Heart left ventricle (tissue), 13 donors: ENCODE measurements at regions not wholly inside any gene's neighbourhood (a gene's known extent, or its start where the extent isn't known, plus 50 kb on each side); places are given as distances from the start of the nearest gene placed in this dataset.

ENCODE experiments used
- POLR2A ChIP-seq, 2 donors: fragments of 450-650 bp; IDR thresholded peaks; one replicate each; pipeline ENCODE4 v1.6.1; 2017; ENCODE audit warnings: antibody characterized with exemption in 2 of 2, mild to moderate bottlenecking in 2 of 2, moderate library complexity in 2 of 2
- TF ChIP-seq, protein P1 (sequence below), 12 donors: fragments of 200-600 bp; sonication (generic) in 4 of 12; IDR thresholded peaks; one replicate each; pipeline versions ENCODE4 v1.5.0 to v1.8.0; 2018 to 2022; ENCODE audit warnings: antibody characterized with exemption in 12 of 12, mild to moderate bottlenecking in 5 of 12
- donor health status: ischemic (EF 13 %, LVEDD 7.1; RV severe dilation, severe dysfunction).
- donor health status: DM: no; HTN: yes; CAD: no.
- donor health status: DM: no; HTN: no; CAD: no.
- donor health status: ischemic (EF 25% LVEDD 6.9; RV normal size, moderate dysfunction).
- donor health status: ischemic (EF 25% LVEDD 5.7; RV mildly dilated, moderate dysfunction).
- donor health status: ischemic (EF 35%, LVEDD 5.7; RV mildly dilated, moderate dysfunction).
- donor health status: nonischemic (EF 11% LVEDD 7.7; RV severe dilation, severe dysfunction).
- donor health status: DM: yes; HTN: yes; CAD: no.
- donor health status: PGD.
- donor health status: ischemic (EF 29% LVEDD 5.4; RV normal size, mild dysfunction).
- donor health status: nonischemic (EF 23%, LVEDD 6.1; RV moderate dilation, normal function).

- TF ChIP-seq, protein P1, sequence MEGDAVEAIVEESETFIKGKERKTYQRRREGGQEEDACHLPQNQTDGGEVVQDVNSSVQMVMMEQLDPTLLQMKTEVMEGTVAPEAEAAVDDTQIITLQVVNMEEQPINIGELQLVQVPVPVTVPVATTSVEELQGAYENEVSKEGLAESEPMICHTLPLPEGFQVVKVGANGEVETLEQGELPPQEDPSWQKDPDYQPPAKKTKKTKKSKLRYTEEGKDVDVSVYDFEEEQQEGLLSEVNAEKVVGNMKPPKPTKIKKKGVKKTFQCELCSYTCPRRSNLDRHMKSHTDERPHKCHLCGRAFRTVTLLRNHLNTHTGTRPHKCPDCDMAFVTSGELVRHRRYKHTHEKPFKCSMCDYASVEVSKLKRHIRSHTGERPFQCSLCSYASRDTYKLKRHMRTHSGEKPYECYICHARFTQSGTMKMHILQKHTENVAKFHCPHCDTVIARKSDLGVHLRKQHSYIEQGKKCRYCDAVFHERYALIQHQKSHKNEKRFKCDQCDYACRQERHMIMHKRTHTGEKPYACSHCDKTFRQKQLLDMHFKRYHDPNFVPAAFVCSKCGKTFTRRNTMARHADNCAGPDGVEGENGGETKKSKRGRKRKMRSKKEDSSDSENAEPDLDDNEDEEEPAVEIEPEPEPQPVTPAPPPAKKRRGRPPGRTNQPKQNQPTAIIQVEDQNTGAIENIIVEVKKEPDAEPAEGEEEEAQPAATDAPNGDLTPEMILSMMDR (IDR thresholded peaks at IDR 0.05), result no peak
- no peak for TF ChIP-seq POLR2A (IDR thresholded peaks at IDR 0.05)
Measured at GRCh38 chr5:9789777-9790176, 159.6 kb upstream of the TAS2R1 start.
